ENCODE measurements at regions not wholly inside any gene's neighbourhood (a gene's known extent, or its start where the extent isn't known, plus 50 kb on each side); places are given as distances from the start of the nearest gene placed in this dataset.
A peak's percentile ranks its signal among the peaks of the same experiment; 100 is the strongest.

DNA sequence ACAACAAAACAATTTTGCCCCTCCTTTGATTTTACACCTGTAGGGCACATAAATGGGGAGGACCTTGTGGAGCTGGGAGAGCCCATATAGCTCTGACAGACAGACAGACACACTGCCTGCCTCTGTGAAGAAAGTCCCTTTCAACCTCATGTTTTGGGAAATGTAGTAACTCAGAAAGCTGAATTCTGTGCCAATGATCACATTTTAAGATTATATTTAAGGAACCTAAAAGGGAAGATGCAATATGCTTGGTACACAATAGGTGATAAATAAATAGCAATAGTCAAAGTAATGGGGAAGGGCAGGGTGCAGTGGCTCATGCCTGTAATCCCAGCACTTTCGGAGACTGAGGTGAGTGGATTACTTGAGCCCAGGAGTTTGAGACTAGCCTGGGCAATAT lies 446.4 kb upstream of the ID2 start:
- Histone ChIP-seq H3K36me3 (replicated peaks in 1 of 2; ENCODE audit: control insufficient read depth in 1 of 2, insufficient read depth in 2 of 2, low read length in 2 of 2) (no peaks in the 10 kb centered on the region), H3K9ac (ENCODE audit: insufficient read depth, low read length, poor library complexity, severe bottlenecking) (no peak overlapping the region), H3K4me1 (ENCODE audit: control insufficient read depth in 1 of 2, insufficient read depth in 2 of 2, low read length in 2 of 2) (peaks cover 42 to 50% of the 10 kb centered on the region in 2 donors), H3K9me3 (replicated peaks in 1 of 2; ENCODE audit: control insufficient read depth in 1 of 2, insufficient read depth in 1 of 2, low read length in 2 of 2) (no peaks in the 10 kb centered on the region), H3K79me2 (ENCODE audit: insufficient read depth, low read length) (no peaks in the 10 kb centered on the region), H4K20me1 (ENCODE audit: insufficient read depth, low read length) (no peaks in the 10 kb centered on the region), H3K4me3 (replicated peaks in 1 of 3; ENCODE audit: low read depth in 2 of 3, low read length in 3 of 3) (no peak overlapping the region), H2AFZ (ENCODE audit: insufficient read depth, low read depth, low read length, poor library complexity, severe bottlenecking) (no peak overlapping the region), H3K4me2 (replicated peaks; ENCODE audit: extremely low read depth, low read length, poor library complexity, severe bottlenecking) (no peak overlapping the region), H3K27me3 (ENCODE audit: control insufficient read depth in 2 of 2, insufficient read depth in 2 of 2, low read length in 2 of 2) (no peaks in the 10 kb centered on the region), H3K27ac (ENCODE audit: low read depth in 1 of 2, low read length in 2 of 2) (peak overlapping the region in 1 of 2 donors; percentile 86)
- no peaks in the 10 kb centered on the region for H3K9me3 Mint-ChIP-seq
- peaks cover 0 to 1% (median 0%) of the 10 kb centered on the region in 3 donors for H3K27me3 Mint-ChIP-seq (ENCODE audit: low read depth in 3 of 3)
- H3K4me1 Mint-ChIP-seq, result peaks cover 55% of the 10 kb centered on the region
- peak in 1 of 3 donors; percentile 40 for DNase-seq
- intact Hi-C loops (cut with micrococcal nuclease), result loop anchor here (5.0 to 10.0 kb wide), 4 partner anchors 33 to 309 kb away; no protein-coding TSS in a partner anchor
- H3K36me3 Mint-ChIP-seq, result peaks cover 0 to 1% of the 10 kb centered on the region in 2 donors
- WGBS (ENCODE audit: insufficient coverage), result 100% methylated on average over 1 of the region's 1 CpG
- peak overlapping the region in 6 of 7 donors; percentile 89 to 97 (median 91) for H3K27ac Mint-ChIP-seq
- no peak overlapping the region for H3K4me3 Mint-ChIP-seq
- TF ChIP-seq, protein P1, sequence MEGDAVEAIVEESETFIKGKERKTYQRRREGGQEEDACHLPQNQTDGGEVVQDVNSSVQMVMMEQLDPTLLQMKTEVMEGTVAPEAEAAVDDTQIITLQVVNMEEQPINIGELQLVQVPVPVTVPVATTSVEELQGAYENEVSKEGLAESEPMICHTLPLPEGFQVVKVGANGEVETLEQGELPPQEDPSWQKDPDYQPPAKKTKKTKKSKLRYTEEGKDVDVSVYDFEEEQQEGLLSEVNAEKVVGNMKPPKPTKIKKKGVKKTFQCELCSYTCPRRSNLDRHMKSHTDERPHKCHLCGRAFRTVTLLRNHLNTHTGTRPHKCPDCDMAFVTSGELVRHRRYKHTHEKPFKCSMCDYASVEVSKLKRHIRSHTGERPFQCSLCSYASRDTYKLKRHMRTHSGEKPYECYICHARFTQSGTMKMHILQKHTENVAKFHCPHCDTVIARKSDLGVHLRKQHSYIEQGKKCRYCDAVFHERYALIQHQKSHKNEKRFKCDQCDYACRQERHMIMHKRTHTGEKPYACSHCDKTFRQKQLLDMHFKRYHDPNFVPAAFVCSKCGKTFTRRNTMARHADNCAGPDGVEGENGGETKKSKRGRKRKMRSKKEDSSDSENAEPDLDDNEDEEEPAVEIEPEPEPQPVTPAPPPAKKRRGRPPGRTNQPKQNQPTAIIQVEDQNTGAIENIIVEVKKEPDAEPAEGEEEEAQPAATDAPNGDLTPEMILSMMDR (IDR thresholded peaks at IDR 0.05), result no peak

DNA sequence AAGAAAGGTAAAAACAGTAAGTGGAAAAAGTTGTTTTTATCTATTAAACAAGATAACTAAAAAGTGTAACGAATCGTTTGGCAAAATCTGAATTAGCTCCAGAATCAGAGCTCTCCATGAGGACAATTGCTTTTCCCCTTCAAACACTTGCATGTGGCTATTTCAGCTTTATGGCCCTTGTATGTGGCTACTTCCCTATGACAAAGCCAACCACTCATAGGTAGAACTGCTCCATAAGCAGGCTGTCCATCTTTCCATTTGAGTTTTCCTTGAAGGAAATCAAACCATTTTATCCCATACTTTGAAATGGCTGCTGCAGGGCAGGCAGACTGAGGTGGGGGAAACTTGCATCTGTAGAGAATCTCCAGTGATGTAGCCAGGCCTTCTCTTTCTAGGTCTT lies 445.5 kb upstream of the ID2 start:
- H3K36me3 ChIP-seq (replicated peaks in 1 of 2; ENCODE audit: control insufficient read depth in 1 of 2, insufficient read depth in 2 of 2, low read length in 2 of 2), result no peaks in the 10 kb centered on the region
- H3K4me1 ChIP-seq (ENCODE audit: control insufficient read depth in 1 of 2, insufficient read depth in 2 of 2, low read length in 2 of 2), result peaks cover 42 to 48% of the 10 kb centered on the region in 2 donors
- no peak for DNase-seq
- Mint-ChIP-seq H3K27me3 (ENCODE audit: low read depth in 3 of 3) (peaks cover 0 to 1% (median 0%) of the 10 kb centered on the region in 3 donors), H3K36me3 (peaks cover 0 to 1% of the 10 kb centered on the region in 2 donors), H3K9me3 (peaks cover 0 to 1% (median 0%) of the 10 kb centered on the region in 7 donors), H3K4me1 (peaks cover 58% of the 10 kb centered on the region), H3K27ac (peak overlapping the region in 2 of 7 donors; percentile 66 to 89), H3K4me3 (no peak overlapping the region)
- no peak overlapping the region for H3K27ac ChIP-seq (ENCODE audit: low read depth in 1 of 2, low read length in 2 of 2)
- no peaks in the 10 kb centered on the region for H4K20me1 ChIP-seq (ENCODE audit: insufficient read depth, low read length)
- no peaks in the 10 kb centered on the region for H3K9me3 ChIP-seq (replicated peaks in 1 of 2; ENCODE audit: control insufficient read depth in 1 of 2, insufficient read depth in 1 of 2, low read length in 2 of 2)
- no peak overlapping the region for H3K9ac ChIP-seq (ENCODE audit: insufficient read depth, low read length, poor library complexity, severe bottlenecking)
- TF ChIP-seq, protein P1 (IDR thresholded peaks at IDR 0.05), result no peak
- H3K4me3 ChIP-seq (replicated peaks in 1 of 3; ENCODE audit: low read depth in 2 of 3, low read length in 3 of 3), result no peak overlapping the region
- 100% methylated on average over 2 of the region's 2 CpGs for WGBS (ENCODE audit: insufficient coverage)
- H3K79me2 ChIP-seq (ENCODE audit: insufficient read depth, low read length), result no peaks in the 10 kb centered on the region
- no peaks in the 10 kb centered on the region for H3K27me3 ChIP-seq (ENCODE audit: control insufficient read depth in 2 of 2, insufficient read depth in 2 of 2, low read length in 2 of 2)
- intact Hi-C loops (cut with micrococcal nuclease), result loop anchor here (5.0 to 10.0 kb wide), 4 partner anchors 34 to 308 kb away; no protein-coding TSS in a partner anchor
- no peak overlapping the region for H2AFZ ChIP-seq (ENCODE audit: insufficient read depth, low read depth, low read length, poor library complexity, severe bottlenecking)
- H3K4me2 ChIP-seq (replicated peaks; ENCODE audit: extremely low read depth, low read length, poor library complexity, severe bottlenecking), result no peak overlapping the region

All from CD14-positive monocyte (primary cell).